Stimulated activated CD8-positive, alpha-beta memory T cell treated with anti-CD3 and anti-CD28 coated beads, Interleukin-2, amount 100 ng/mL, for 1 hour (primary cell): ENCODE measurements at regions not wholly inside any gene's neighbourhood (a gene's known extent, or its start where the extent isn't known, plus 50 kb on each side); places are given as distances from the start of the nearest gene placed in this dataset.
A peak's percentile ranks its signal among the peaks of the same experiment; 100 is the strongest.
"Not testable (repeated sequence)": the region's sequence is repeated elsewhere in the genome, so short reads cannot be mapped to it uniquely, and the experiment has no call there.

Experiments used
- DNase-seq, 2 donors: peaks; one replicate each; pipeline ENCODE4 v3.0.0-alpha.2; 2020; ENCODE audit warnings: low read depth in 2 of 2

GRCh38 chr13:31385540-31385939 is 185.8 kb downstream of the B3GLCT start:
- no peak for DNase-seq

DNA sequence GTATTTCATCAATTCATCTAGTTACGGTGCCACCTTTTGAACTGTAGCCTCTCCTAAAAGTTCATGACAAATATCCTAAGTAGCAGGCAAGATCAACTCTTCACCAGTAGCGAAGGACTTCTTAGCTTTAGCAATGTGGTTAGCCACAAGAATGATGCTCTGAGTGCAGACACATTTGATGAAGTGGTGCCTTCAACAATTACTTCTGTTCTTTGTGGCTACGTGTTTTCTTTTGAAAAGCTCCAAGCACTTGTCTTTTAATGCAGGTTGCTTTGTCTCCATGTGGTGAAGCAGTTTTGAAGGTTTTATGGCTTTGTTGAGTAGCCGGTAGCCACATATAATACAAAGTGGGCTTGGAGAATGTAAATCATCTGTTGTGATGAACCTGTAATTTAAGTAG is 194.7 kb downstream of the B3GLCT start:
- no peak for DNase-seq

DNA sequence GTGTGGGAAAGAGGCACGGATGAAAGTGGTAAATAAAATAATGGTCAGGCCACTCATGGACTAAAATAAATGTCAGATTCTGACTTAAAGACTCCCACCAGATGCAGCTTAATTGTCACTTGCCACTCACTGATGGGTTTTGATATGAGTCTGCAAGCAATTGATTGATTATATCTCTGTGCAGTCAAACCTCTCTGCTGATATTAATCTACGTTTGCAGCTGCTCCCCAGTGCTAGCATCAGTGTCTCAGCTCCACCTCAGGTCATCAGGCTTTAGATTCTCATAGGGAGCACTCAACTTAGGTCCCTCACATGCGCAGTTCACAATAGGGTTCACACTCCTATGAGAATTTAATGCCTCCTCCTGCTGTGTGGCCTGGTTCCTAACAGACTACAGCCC is 195.3 kb downstream of the B3GLCT start:
- DNase-seq = no peak

DNA sequence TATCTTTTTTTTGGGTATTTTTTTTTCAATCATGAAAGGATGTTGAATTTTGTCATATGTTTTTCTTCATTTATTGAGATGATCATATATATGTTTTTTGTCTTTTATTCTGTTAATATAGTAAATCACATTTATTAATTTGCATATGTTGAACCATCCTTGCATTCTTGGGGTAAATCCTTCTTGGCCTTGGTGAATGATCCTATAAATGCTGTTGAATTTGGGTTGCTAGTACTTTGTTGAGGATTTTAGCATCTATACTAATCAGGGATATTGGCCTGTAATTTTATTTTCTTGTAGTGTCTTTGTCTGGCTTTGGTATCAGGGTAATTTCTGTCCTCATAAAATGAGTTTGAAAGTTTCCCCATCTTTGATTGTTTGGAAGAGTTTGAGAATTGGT is 199.9 kb downstream of the B3GLCT start:
- DNase-seq = no peak

- not testable (repeated sequence) for DNase-seq
Observed at GRCh38 chr13:31403711-31404110, 203.9 kb downstream of the B3GLCT start.

DNA sequence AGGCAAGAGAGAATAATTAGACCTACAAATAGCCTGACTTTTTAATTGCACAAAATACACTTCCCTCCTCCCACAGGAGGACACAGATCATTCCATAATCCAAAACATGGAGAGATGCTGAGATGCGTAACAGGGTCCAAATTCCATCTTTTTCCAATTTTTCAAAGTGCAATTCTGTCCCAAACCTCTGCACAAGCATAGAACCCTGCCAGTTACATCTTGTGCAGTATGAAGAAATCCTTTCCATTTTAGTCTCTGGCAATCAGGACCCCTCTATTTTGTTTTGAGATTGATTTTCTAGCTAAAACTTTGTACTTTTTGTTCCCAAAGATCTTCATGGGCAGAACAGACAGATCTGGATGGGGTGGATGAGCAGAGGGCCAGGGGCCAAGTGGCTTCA is 209.2 kb downstream of the B3GLCT start:
- no peak for DNase-seq

GRCh38 chr13:31409678-31410356 is 210.0 kb downstream of the B3GLCT start:
- no peak for DNase-seq

DNA sequence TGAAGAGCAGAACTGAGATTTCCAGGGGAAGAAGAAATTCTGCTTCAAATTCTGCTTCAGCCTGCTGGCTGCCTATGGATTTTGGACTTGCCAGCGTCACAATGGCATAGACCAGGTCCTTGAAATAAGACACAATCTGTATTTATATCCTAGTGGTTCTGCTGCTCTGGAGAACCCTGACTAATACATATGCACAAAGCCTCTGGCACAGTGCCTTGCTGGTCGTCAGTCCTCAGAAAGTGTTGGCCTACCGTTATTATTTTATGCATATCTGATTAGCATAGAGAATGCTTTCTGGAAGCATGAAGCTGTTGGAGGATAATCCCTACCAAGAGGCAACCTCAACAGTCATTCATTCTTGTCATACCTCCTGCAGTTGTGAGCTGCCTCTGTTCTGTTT is 213.7 kb downstream of the B3GLCT start:
- no peak for DNase-seq

- no peak for DNase-seq
Observed at GRCh38 chr13:31416066-31416465, 216.3 kb downstream of the B3GLCT start.

- no peak for DNase-seq
Observed at GRCh38 chr13:31418186-31418585, 218.4 kb downstream of the B3GLCT start.

DNA sequence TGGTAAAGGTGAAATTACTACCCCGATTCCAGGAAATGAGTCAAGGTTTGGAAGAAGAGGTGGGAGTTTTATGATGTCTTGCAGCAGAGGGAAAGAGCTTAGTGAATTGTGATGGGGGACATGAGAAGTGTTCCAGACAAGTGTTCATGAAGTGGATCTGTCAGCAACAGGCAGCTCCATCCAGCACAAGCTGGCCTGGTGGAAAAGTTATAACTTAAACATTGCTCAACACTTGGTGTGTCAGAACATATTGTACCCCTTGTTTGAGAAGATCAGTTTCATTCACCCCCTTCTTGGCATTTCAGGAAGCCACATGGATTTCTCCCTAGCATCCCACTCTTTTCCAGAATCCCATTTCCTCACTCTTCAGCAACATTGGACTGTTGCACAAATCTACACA is 222.0 kb downstream of the B3GLCT start:
- no peak for DNase-seq

GRCh38 chr13:31424130-31424729 is 224.5 kb downstream of the B3GLCT start:
- DNase-seq = peak in 1 of 2 donors; percentile 13

GRCh38 chr13:31426395-31426794 is 226.6 kb downstream of the B3GLCT start:
- no peak for DNase-seq

GRCh38 chr13:31427151-31428100 is 227.7 kb downstream of the B3GLCT start:
- no peak for DNase-seq

- DNase-seq = peak; percentile 0 to 16
Observed at GRCh38 chr13:31431722-31432137, 232.0 kb downstream of the B3GLCT start.

DNA sequence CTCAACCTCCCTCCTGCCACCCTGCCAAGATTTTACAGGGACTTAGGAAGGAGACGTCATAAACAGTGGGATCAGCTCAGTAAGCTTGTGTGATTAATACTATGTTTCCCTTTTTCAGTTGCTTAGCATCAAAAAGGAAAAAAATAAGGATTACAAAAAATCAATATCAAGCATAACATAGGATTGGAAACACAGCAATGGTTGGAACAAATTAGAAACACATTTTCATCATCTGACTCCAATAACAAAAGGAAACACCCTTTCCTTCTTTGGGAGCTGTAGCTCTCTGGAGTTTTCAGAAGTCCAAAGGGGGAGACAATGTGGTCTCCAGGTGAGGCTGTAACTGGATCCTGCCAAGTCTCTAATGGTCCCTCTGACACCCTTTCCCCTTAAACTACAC is 233.4 kb downstream of the B3GLCT start:
- DNase-seq = no peak

DNA sequence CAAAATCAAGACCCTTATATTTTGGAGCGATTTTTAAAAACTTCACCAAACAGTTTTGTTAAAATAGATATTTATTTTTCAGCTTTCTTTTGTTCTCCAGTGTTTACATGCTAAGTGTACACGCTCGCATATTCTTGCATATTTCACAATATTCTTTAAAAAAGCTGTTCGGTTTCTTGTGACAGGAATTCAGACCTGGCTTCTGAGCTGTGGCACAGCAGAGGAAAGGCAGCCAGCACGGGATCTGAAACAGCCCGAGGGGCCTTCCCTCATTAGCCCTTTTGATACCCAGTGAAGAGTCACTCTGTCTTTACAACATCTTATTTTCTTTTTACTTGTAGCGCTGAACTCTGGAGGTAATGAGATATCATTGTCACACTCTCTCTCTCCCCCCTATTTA is 234.0 kb downstream of the B3GLCT start:
- no peak for DNase-seq

DNA sequence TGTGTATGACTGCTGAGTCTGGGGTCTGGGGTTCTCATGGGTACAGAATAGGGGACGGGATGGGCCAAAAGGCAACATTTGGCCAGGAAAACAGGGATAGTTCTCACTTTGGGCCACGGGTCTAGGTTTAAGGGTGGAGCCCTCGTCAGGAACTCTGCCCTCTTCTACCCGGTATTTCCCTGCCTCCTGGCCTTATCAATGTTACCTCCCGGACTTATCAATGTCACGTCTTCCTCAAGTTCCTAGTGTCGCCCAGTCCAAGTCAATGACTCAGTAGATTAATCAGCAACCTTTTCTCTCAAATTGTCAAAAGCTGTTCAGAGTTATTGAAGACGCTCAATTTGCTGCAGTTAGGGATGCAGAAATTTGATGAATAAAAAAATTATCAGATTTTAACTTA is 234.8 kb downstream of the B3GLCT start:
- DNase-seq = no peak

DNA sequence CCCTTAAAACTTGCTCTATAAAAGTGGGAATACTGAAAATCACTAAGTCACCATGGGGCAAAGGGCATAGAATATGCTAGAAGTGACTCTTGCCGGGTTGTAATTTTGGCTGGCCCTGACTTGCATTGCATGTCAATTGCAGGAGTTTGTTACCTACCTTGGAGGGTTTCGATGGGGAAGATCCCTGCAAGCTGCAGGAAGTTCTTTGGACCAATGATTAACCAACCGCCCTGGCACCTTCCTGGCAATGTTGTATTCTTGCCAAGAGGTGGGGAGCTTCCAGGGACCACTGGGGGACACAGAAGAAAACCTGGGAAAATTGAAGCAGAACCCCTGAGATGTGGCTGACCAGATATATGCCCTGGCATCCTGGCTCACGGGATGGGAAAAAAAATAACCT is 235.8 kb downstream of the B3GLCT start:
- DNase-seq = no peak

DNA sequence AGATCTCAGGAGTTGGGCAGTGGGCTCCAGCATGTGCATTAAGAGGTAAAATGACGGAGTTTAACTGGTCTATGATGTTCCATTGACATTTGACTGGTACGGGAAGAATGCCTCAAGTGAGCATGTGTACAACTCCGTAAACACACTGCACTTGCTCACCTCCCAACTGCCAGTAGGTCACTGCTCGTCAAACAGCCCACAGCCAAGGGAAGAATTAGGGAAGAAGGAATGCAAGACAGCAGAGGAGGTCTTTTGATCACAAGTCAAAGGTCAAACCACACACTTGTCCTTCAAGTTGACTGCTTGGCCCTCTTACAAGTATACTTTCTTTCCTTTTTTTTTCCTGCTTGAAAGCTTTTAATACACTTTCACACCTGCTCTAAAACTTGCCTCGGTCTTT is 236.7 kb downstream of the B3GLCT start:
- no peak for DNase-seq

GRCh38 chr13:31437975-31438374 is 238.2 kb downstream of the B3GLCT start:
- no peak for DNase-seq

DNA sequence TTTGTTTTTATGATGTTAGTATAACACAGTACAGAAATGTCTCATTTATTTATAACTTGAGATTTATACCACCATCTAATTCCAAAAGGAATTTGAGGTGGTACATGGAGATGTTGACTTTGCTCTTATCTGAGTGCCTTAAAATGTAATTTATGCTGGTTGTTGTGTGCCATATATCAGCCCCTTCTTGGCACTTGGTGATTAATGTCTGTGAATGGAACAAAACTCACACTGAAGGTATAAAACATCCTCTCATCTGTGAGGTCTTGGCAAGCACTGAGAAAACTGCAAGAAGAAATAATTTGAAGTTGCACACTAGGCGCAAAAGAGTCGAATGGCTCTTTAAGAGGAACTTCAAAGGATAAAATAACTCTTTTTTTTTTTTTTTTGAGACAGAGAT is 240.4 kb downstream of the B3GLCT start:
- no peak for DNase-seq
